HCT116 (cell line): ENCODE measurements at regions not wholly inside any gene's neighbourhood (a gene's known extent, or its start where the extent isn't known, plus 50 kb on each side); places are given as distances from the start of the nearest gene placed in this dataset.

Experiments
- ATAC-seq: fragments of 200-7000 bp; cut with Tn5 transposase; 2 replicates; pipeline ENCODE4 v1.9.1; 2020; ENCODE audit warnings: mild to moderate bottlenecking, moderate library complexity
- BruUV-seq: library from RNA; stranded (reverse); fragments of 400-500 nt; replicated peaks from 2 replicates; lab custom pipeline; 2021; lab: Mats Ljungman, UMichigan
- CTCF ChIA-PET: fragments of 300-600 bp; sonication (Branson Sonifier 250); formaldehyde crosslinking; loops from one replicate; lab custom pipeline; 2021; ENCODE audit warnings: antibody characterized with exemption; lab: Charles Lee
- POLR2A ChIA-PET: fragments of 300-600, 350-600 bp; sonication (Branson Sonifier 250); formaldehyde crosslinking; loops from one replicate; lab custom pipeline; 2021; ENCODE audit warnings: antibody characterized with exemption; lab: Charles Lee
- RAD21 ChIA-PET, 2 experiments: fragments of 300-600 bp; sonication (Branson Sonifier 250); formaldehyde crosslinking; loops; one replicate each; lab custom pipeline; 2023; ENCODE audit warnings: low total read pairs in 2 of 2; ENCODE audit not compliant: uncharacterized antibody in 2 of 2, unreplicated experiment in 2 of 2, low non-redundant PET in 1 of 2; lab: Charles Lee
- DNase-seq: peaks from one replicate; pipeline ENCODE4 v3.0.0-alpha.2; 2010; ENCODE audit warnings: low read depth, low spot score
- H2AFZ ChIP-seq: fragments of 200-600 bp; shearing (Covaris generic), sonication (generic); 2 replicates; pipeline ENCODE4 v1.6.1; 2017; ENCODE audit warnings: low read depth, mixed run types, mixed read lengths, antibody characterized with exemption, low read length; ENCODE audit not compliant: poor library complexity, severe bottlenecking
- H3K27ac ChIP-seq: 2 replicates; pipeline ENCODE4 v1.5.1; 2012; ENCODE audit warnings: low read depth, low read length
- H3K27me3 ChIP-seq: fragments of 200-600 bp; sonication (generic); 2 replicates; pipeline ENCODE4 v1.6.1; 2016; ENCODE audit warnings: mixed run types, low read length, mixed read lengths; ENCODE audit not compliant: insufficient read depth
- H3K36me3 ChIP-seq, 2 experiments: fragments of 200-500 bp in 1 of 2; fragments of 200-600 bp in 1 of 2; sonication (Bioruptor generic) in 1 of 2; sonication (generic) in 1 of 2; 2 replicates each; pipeline versions ENCODE4 v1.5.1 to v1.6.1; 2014 to 2016; ENCODE audit warnings: low read length in 2 of 2, inconsistent platforms in 1 of 2, mixed read lengths in 1 of 2, mixed run types in 1 of 2; ENCODE audit not compliant: insufficient read depth in 2 of 2, control insufficient read depth in 1 of 2
- H3K4me1 ChIP-seq, 2 experiments: fragments of 200-600 bp in 1 of 2; sonication (generic) in 1 of 2; 2 replicates each; pipeline versions ENCODE4 v1.5.1 to v1.6.1; 2012 to 2017; ENCODE audit warnings: low read length in 2 of 2, inconsistent platforms in 1 of 2, mild to moderate bottlenecking in 1 of 2, mixed read lengths in 1 of 2, mixed run types in 1 of 2, moderate library complexity in 1 of 2; ENCODE audit not compliant: insufficient read depth in 2 of 2, control insufficient read depth in 1 of 2
- H3K4me2 ChIP-seq: fragments of 200-600 bp; sonication (generic); 2 replicates; pipeline ENCODE4 v1.6.1; 2017; ENCODE audit warnings: mixed run types, low read length, mixed read lengths
- H3K4me3 ChIP-seq, 2 experiments: fragments of 200-600 bp in 1 of 2; sonication (generic) in 1 of 2; replicated peaks in 1 of 2; 2 replicates each; pipeline ENCODE4 v1.5.1; 2011 to 2016; ENCODE audit warnings: low read length in 2 of 2, control low read depth in 1 of 2, low read depth in 1 of 2, mild to moderate bottlenecking in 1 of 2, mixed read lengths in 1 of 2, mixed run types in 1 of 2
- H3K79me2 ChIP-seq: fragments of 200-600 bp; sonication (generic); 2 replicates; pipeline ENCODE4 v1.6.1; 2017; ENCODE audit warnings: mild to moderate bottlenecking, mixed run types, low read length, moderate library complexity, mixed read lengths; ENCODE audit not compliant: insufficient read depth
- H3K9ac ChIP-seq: fragments of 200-600 bp; sonication (generic); 2 replicates; pipeline ENCODE4 v1.6.1; 2016; ENCODE audit warnings: low read length, mixed read lengths
- H3K9me2 ChIP-seq: fragments of 200-600 bp; sonication (generic), shearing (Covaris generic); 2 replicates; pipeline ENCODE4 v1.6.1; 2017; ENCODE audit warnings: mixed run types, mild to moderate bottlenecking, moderate library complexity; ENCODE audit not compliant: insufficient read depth
- H3K9me3 ChIP-seq, 2 experiments: fragments of 200-500 bp in 1 of 2; fragments of 200-600 bp in 1 of 2; sonication (Bioruptor generic) in 1 of 2; sonication (generic) in 1 of 2; 2 replicates each; pipeline ENCODE4 v1.6.1; 2014 to 2017; ENCODE audit warnings: low read length in 2 of 2, mixed read lengths in 2 of 2, inconsistent platforms in 1 of 2, low read depth in 1 of 2, mild to moderate bottlenecking in 1 of 2, mixed run types in 1 of 2, moderate library complexity in 1 of 2; ENCODE audit not compliant: control insufficient read depth in 1 of 2, insufficient read depth in 1 of 2
- H4K20me1 ChIP-seq: fragments of 200-600 bp; sonication (generic), shearing (Covaris generic); 2 replicates; pipeline ENCODE4 v1.6.1; 2017; ENCODE audit warnings: mixed run types, mild to moderate bottlenecking, moderate library complexity; ENCODE audit not compliant: insufficient read depth
- CBX3 ChIP-seq: IDR thresholded peaks from 2 replicates; pipeline ENCODE4 v1.6.1; 2012; ENCODE audit warnings: low read depth
- CEBPB ChIP-seq: IDR thresholded peaks from 2 replicates; pipeline ENCODE4 v1.6.1; 2012; ENCODE audit warnings: low read depth
- JUND ChIP-seq: IDR thresholded peaks from 2 replicates; pipeline ENCODE4 v1.6.1; 2012
- MAX ChIP-seq: IDR thresholded peaks from 2 replicates; pipeline ENCODE4 v1.6.1; 2012
- POLR2A ChIP-seq: IDR thresholded peaks from 2 replicates; pipeline ENCODE4 v1.7.0; 2011; ENCODE audit warnings: borderline replicate concordance; ENCODE audit not compliant: insufficient read depth, insufficient read length; ENCODE audit errors: extremely low read depth
- POLR2AphosphoS5 ChIP-seq: IDR thresholded peaks from 2 replicates; pipeline ENCODE4 v1.6.1; 2011; ENCODE audit warnings: mild to moderate bottlenecking, low read depth, low read length, moderate library complexity
- RAD21 ChIP-seq: IDR thresholded peaks from 2 replicates; pipeline ENCODE4 v1.6.1; 2012; ENCODE audit warnings: low read depth, mild to moderate bottlenecking
- SIN3A ChIP-seq: IDR thresholded peaks from 2 replicates; pipeline ENCODE4 v1.6.1; 2012; ENCODE audit warnings: low read depth
- SP1 ChIP-seq: IDR thresholded peaks from 2 replicates; pipeline ENCODE4 v1.6.1; 2012; ENCODE audit warnings: low read depth
- SRF ChIP-seq: IDR thresholded peaks from 2 replicates; pipeline ENCODE4 v1.6.1; 2012; ENCODE audit warnings: low read depth
- TCF7L2 ChIP-seq: IDR thresholded peaks from 2 replicates; pipeline ENCODE4 v1.7.0; 2011; ENCODE audit warnings: borderline replicate concordance, inconsistent platforms; ENCODE audit not compliant: insufficient read depth, insufficient read length; ENCODE audit errors: extremely low read depth
- YY1 ChIP-seq: IDR thresholded peaks from 2 replicates; pipeline ENCODE4 v1.6.1; 2011; ENCODE audit warnings: low read length, low read depth, moderate library complexity, mild to moderate bottlenecking; ENCODE audit not compliant: insufficient replicate concordance; ENCODE audit errors: extremely low read depth
- ZNF274 ChIP-seq: fragments of 200-500 bp; sonication (Bioruptor generic); IDR thresholded peaks from 2 replicates; pipeline ENCODE4 v1.6.1; 2014; ENCODE audit warnings: mild to moderate bottlenecking, low read depth, low read length, inconsistent platforms
- intact Hi-C: fragments of 100-400 bp; cut with micrococcal nuclease; formaldehyde crosslinking; loops from 2 replicates; pipeline ENCODE4 v1.10.0; 2022
- TF ChIP-seq, protein P1 (sequence below): IDR thresholded peaks from 2 replicates; pipeline ENCODE4 v1.6.1; 2012; ENCODE audit warnings: low read depth
- TF ChIP-seq, protein P2 (sequence below), 3 experiments: fragments of 200-600 bp in 1 of 3; sonication (generic) in 1 of 3; IDR thresholded peaks in 2 of 3; conservative IDR thresholded peaks in 1 of 3; 2 replicates each; pipeline ENCODE4 v1.5.1; 2012 to 2017; ENCODE audit warnings: low read depth in 2 of 3, low read length in 2 of 3, antibody characterized with exemption in 1 of 3, borderline replicate concordance in 1 of 3, control low read depth in 1 of 3, mild to moderate bottlenecking in 1 of 3, mixed read lengths in 1 of 3, mixed run types in 1 of 3, moderate library complexity in 1 of 3; ENCODE audit not compliant: insufficient read depth in 1 of 3

DNA sequence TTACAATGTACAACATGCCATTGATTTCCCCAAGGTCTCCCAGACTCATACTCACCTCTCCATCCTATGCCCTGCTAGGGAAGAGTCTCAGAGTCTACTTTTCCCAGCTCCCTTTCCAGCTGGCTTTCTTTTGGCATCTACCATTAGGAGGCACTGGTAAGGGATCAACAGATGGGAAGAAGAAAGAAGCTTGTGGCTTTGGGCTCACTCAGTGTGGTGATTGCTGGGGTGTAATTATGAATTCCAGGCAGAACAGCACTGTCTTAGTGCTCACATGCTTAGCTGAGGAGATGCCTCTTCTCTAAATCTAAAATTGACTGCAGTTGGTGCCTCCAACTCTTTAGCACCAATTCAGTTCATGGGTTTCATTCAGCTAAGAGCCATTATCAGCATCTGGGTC lies 330.0 kb downstream of the PSAT1 start:
- RAD21 ChIA-PET: no interaction called here

GRCh38 chr9:78630966-78631365 lies 334.0 kb downstream of the PSAT1 start:
- DNase-seq: no peak
- H3K36me3 ChIP-seq: no peaks in the 10 kb centered on the region
- no peaks in the 10 kb centered on the region for H3K27me3 ChIP-seq
- no peak overlapping the region for H3K27ac ChIP-seq
- H3K9ac ChIP-seq: no peak overlapping the region
- no peak overlapping the region for H3K4me3 ChIP-seq
- no peaks in the 10 kb centered on the region for H3K9me3 ChIP-seq
- intact Hi-C loops: no loop called here
- POLR2A ChIA-PET: no interaction called here
- no peaks in the 10 kb centered on the region for H3K79me2 ChIP-seq
- ATAC-seq: no peak
- no peaks in the 10 kb centered on the region for H3K4me1 ChIP-seq
- H3K9me2 ChIP-seq: no peaks in the 10 kb centered on the region
- RAD21 ChIA-PET: no interaction called here
- no peak overlapping the region for H2AFZ ChIP-seq
- no TSS peak for BruUV-seq
- CTCF ChIA-PET: no interaction called here
- no peak overlapping the region for H3K4me2 ChIP-seq
- H4K20me1 ChIP-seq: no peaks in the 10 kb centered on the region
- TF ChIP-seq POLR2A (no peak), SIN3A (no peak), CBX3 (no peak), SP1 (no peak), SRF (no peak), MAX (no peak), ZNF274 (no peak), TCF7L2 (no peak), POLR2AphosphoS5 (no peak)
- TF ChIP-seq, protein P1, sequence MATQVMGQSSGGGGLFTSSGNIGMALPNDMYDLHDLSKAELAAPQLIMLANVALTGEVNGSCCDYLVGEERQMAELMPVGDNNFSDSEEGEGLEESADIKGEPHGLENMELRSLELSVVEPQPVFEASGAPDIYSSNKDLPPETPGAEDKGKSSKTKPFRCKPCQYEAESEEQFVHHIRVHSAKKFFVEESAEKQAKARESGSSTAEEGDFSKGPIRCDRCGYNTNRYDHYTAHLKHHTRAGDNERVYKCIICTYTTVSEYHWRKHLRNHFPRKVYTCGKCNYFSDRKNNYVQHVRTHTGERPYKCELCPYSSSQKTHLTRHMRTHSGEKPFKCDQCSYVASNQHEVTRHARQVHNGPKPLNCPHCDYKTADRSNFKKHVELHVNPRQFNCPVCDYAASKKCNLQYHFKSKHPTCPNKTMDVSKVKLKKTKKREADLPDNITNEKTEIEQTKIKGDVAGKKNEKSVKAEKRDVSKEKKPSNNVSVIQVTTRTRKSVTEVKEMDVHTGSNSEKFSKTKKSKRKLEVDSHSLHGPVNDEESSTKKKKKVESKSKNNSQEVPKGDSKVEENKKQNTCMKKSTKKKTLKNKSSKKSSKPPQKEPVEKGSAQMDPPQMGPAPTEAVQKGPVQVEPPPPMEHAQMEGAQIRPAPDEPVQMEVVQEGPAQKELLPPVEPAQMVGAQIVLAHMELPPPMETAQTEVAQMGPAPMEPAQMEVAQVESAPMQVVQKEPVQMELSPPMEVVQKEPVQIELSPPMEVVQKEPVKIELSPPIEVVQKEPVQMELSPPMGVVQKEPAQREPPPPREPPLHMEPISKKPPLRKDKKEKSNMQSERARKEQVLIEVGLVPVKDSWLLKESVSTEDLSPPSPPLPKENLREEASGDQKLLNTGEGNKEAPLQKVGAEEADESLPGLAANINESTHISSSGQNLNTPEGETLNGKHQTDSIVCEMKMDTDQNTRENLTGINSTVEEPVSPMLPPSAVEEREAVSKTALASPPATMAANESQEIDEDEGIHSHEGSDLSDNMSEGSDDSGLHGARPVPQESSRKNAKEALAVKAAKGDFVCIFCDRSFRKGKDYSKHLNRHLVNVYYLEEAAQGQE: no peak

More for the DNA sequence above, 330.0 kb downstream of the PSAT1 start:
- no peaks in the 10 kb centered on the region for H3K9me3 ChIP-seq
- TF ChIP-seq JUND: no peak
- TF ChIP-seq, protein P2, sequence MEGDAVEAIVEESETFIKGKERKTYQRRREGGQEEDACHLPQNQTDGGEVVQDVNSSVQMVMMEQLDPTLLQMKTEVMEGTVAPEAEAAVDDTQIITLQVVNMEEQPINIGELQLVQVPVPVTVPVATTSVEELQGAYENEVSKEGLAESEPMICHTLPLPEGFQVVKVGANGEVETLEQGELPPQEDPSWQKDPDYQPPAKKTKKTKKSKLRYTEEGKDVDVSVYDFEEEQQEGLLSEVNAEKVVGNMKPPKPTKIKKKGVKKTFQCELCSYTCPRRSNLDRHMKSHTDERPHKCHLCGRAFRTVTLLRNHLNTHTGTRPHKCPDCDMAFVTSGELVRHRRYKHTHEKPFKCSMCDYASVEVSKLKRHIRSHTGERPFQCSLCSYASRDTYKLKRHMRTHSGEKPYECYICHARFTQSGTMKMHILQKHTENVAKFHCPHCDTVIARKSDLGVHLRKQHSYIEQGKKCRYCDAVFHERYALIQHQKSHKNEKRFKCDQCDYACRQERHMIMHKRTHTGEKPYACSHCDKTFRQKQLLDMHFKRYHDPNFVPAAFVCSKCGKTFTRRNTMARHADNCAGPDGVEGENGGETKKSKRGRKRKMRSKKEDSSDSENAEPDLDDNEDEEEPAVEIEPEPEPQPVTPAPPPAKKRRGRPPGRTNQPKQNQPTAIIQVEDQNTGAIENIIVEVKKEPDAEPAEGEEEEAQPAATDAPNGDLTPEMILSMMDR (IDR thresholded peaks at IDR 0.05 in 2 of 3, conservative IDR thresholded peaks at IDR 0.05 in 1 of 3; ENCODE audit: borderline replicate concordance in 1 of 3, insufficient read depth in 1 of 3, low read depth in 2 of 3, low read length in 2 of 3): no peak
- no peak for TF ChIP-seq POLR2AphosphoS5
- TF ChIP-seq MAX: no peak
- TF ChIP-seq CEBPB: no peak
- TF ChIP-seq YY1: no peak
- no peak for TF ChIP-seq TCF7L2
- TF ChIP-seq RAD21: no peak
- H3K4me1 ChIP-seq: no peaks in the 10 kb centered on the region
- no peaks in the 10 kb centered on the region for H3K9me2 ChIP-seq
- no TSS peak for BruUV-seq
- ChIA-PET CTCF (no interaction called here), POLR2A (no interaction called here)
- no peak for DNase-seq
- no peaks in the 10 kb centered on the region for H3K36me3 ChIP-seq
- no peaks in the 10 kb centered on the region for H3K27me3 ChIP-seq
- no peak for ATAC-seq
- no peak overlapping the region for H3K4me3 ChIP-seq
- intact Hi-C loops: no loop called here
- no peak overlapping the region for H2AFZ ChIP-seq
- H3K27ac ChIP-seq: no peak overlapping the region
- no peaks in the 10 kb centered on the region for H3K79me2 ChIP-seq
- H3K4me2 ChIP-seq: no peak overlapping the region
- no peak overlapping the region for H3K9ac ChIP-seq
- H4K20me1 ChIP-seq: no peaks in the 10 kb centered on the region
